RWPE2 (cell line): ENCODE measurements at regions not wholly inside any gene's neighbourhood (a gene's known extent, or its start where the extent isn't known, plus 50 kb on each side); places are given as distances from the start of the nearest gene placed in this dataset.
A peak's percentile ranks its signal among the peaks of the same experiment; 100 is the strongest.
"Not testable (repeated sequence)": the region's sequence is repeated elsewhere in the genome, so short reads cannot be mapped to it uniquely, and the experiment has no call there.

Source experiments
- ATAC-seq: fragments of 200-7000 bp; cut with Tn5 transposase; 3 replicates; pipeline ENCODE4 v1.9.1; 2021; ENCODE audit warnings: low read depth
- DNase-seq: peaks from one replicate; pipeline ENCODE4 v3.0.0-alpha.2; 2020; ENCODE audit warnings: low spot score
- H3K27ac ChIP-seq: fragments of 450-650 bp; 2 replicates; pipeline ENCODE4 v1.5.1; 2017; ENCODE audit warnings: mild to moderate bottlenecking; ENCODE audit not compliant: poor library complexity, severe bottlenecking
- H3K27me3 ChIP-seq: fragments of 250-450 bp; sonication (Bioruptor Pico); 2 replicates; pipeline ENCODE4 v1.5.1; 2021; ENCODE audit warnings: mild to moderate bottlenecking, moderate library complexity; ENCODE audit not compliant: insufficient read depth, poor library complexity, severe bottlenecking
- H3K36me3 ChIP-seq: fragments of 250-450 bp; sonication (Bioruptor Pico); 2 replicates; pipeline ENCODE4 v1.5.1; 2020; ENCODE audit warnings: low read depth, mild to moderate bottlenecking, moderate library complexity
- H3K4me1 ChIP-seq: fragments of 250-450 bp; sonication (Bioruptor Pico); 2 replicates; pipeline ENCODE4 v1.5.1; 2021; ENCODE audit warnings: mild to moderate bottlenecking, moderate library complexity; ENCODE audit not compliant: insufficient read depth, poor library complexity, severe bottlenecking
- H3K4me3 ChIP-seq: fragments of 250-450 bp; sonication (Bioruptor Pico); 2 replicates; pipeline ENCODE4 v1.5.1; 2021; ENCODE audit warnings: mild to moderate bottlenecking, moderate library complexity; ENCODE audit not compliant: severe bottlenecking
- H3K9me3 ChIP-seq: fragments of 250-450 bp; sonication (Bioruptor Pico); 2 replicates; pipeline ENCODE4 v1.5.1; 2021; ENCODE audit warnings: mild to moderate bottlenecking, moderate library complexity; ENCODE audit not compliant: severe bottlenecking
- CTCF ChIP-seq: fragments of 450-650 bp; IDR thresholded peaks from one replicate; pipeline ENCODE4 v1.5.1; 2017; ENCODE audit warnings: mild to moderate bottlenecking, moderate library complexity; ENCODE audit not compliant: poor library complexity, severe bottlenecking

GRCh38 chr16:9159839-9160550, 68.6 kb downstream of the HAPSTR1 start:
- H3K9me3 ChIP-seq, result no peaks in the 10 kb centered on the region
- no peaks in the 10 kb centered on the region for H3K27me3 ChIP-seq
- no peaks in the 10 kb centered on the region for H3K36me3 ChIP-seq
- peak; percentile 94 for ATAC-seq
- no peak for DNase-seq
- no peaks in the 10 kb centered on the region for H3K4me1 ChIP-seq
- TF ChIP-seq CTCF, result peak; percentile 75
- no peak overlapping the region for H3K27ac ChIP-seq
- H3K4me3 ChIP-seq, result no peak overlapping the region

- Histone ChIP-seq H3K9me3 (no peaks in the 10 kb centered on the region), H3K36me3 (no peaks in the 10 kb centered on the region), H3K4me1 (no peaks in the 10 kb centered on the region), H3K27ac (no peak overlapping the region), H3K27me3 (no peaks in the 10 kb centered on the region), H3K4me3 (no peak overlapping the region)
- no peak for DNase-seq
- ATAC-seq, result no peak; the same call in 2 of the 3 replicates
- no peak for TF ChIP-seq CTCF
These were observed 69.1 kb downstream of the HAPSTR1 start for GRCh38 chr16:9160551-9160911.

- Histone ChIP-seq H3K36me3 (no peaks in the 10 kb centered on the region), H3K27ac (no peak overlapping the region), H3K9me3 (no peaks in the 10 kb centered on the region), H3K4me1 (no peaks in the 10 kb centered on the region), H3K27me3 (no peaks in the 10 kb centered on the region), H3K4me3 (no peak overlapping the region)
- DNase-seq, result no peak
- no peak for TF ChIP-seq CTCF
- ATAC-seq, result no peak
These were observed 74.2 kb downstream of the HAPSTR1 start for GRCh38 chr16:9165681-9166080.

- not testable (repeated sequence) for H3K27me3 ChIP-seq, H3K36me3 ChIP-seq, H3K27ac ChIP-seq, DNase-seq, ATAC-seq, H3K4me1 ChIP-seq, H3K4me3 ChIP-seq, H3K9me3 ChIP-seq
These were observed 75.0 kb downstream of the HAPSTR1 start for GRCh38 chr16:9166326-9166993.

GRCh38 chr16:9169094-9169493, 77.7 kb downstream of the HAPSTR1 start:
- Histone ChIP-seq H3K27ac (no peak overlapping the region), H3K27me3 (no peaks in the 10 kb centered on the region), H3K36me3 (no peaks in the 10 kb centered on the region), H3K4me1 (no peaks in the 10 kb centered on the region), H3K4me3 (no peak overlapping the region), H3K9me3 (no peaks in the 10 kb centered on the region)
- no peak for DNase-seq
- no peak for ATAC-seq
- TF ChIP-seq CTCF, result no peak
